ENCODE measurements at regions not wholly inside any gene's neighbourhood (a gene's known extent, or its start where the extent isn't known, plus 50 kb on each side); places are given as distances from the start of the nearest gene placed in this dataset.

DNA sequence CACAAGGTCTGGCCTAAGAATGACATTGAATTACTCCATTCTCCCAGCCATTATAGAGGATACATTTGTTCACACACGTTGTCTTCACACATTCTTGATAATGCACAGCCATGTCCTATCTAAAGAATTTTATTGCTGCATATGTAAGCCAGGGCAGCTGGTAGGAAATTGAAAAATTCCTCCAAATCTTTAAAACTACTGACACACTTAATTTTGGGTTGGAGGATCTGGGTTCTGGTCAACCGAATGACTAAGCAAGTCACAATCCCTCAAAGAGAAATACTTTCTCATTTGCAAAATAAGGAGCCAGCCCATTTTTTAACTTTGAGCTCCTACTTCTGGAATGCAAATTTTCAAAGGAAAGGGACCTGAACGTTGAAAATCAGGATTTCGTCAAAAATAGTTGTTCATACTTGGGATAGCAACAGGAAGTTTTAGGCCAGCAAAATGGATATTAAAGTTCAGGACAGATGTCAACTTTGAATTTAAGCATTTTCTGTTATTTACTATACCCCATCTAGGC lies 638.3 kb downstream of the NTRK3 start:
- intact Hi-C loops (cut with micrococcal nuclease; ENCODE audit: unreplicated experiment), result no loop called here
- H3K36me3 ChIP-seq (ENCODE audit: control insufficient read depth, insufficient read depth, low read length), result no peaks in the 10 kb centered on the region
- in situ Hi-C loops (cut with HindIII; ENCODE audit: low pct_unique_long_range_greater_than_20kb, low sequenced_read_pairs), result no loop called here
- ChIA-PET POLR2A (no interaction called here), CTCF (no interaction called here)
- BruUV-seq (replicated peaks), result no TSS peak
- H3K27me3 ChIP-seq (ENCODE audit: control insufficient read depth, insufficient read depth, low read length), result no peaks in the 10 kb centered on the region
- no peaks in the 10 kb centered on the region for H3K4me1 ChIP-seq (ENCODE audit: control insufficient read depth, insufficient read depth, low read length)
- no peak overlapping the region for H3K27ac ChIP-seq (ENCODE audit: low read length)
- 0 out of 2 replicates have a peak, but pooled peaks cover 4% of the 10 kb centered on the region for H3K9me3 ChIP-seq (ENCODE audit: control insufficient read depth, insufficient read depth, low read depth, low read length)
- TF ChIP-seq, protein P1, sequence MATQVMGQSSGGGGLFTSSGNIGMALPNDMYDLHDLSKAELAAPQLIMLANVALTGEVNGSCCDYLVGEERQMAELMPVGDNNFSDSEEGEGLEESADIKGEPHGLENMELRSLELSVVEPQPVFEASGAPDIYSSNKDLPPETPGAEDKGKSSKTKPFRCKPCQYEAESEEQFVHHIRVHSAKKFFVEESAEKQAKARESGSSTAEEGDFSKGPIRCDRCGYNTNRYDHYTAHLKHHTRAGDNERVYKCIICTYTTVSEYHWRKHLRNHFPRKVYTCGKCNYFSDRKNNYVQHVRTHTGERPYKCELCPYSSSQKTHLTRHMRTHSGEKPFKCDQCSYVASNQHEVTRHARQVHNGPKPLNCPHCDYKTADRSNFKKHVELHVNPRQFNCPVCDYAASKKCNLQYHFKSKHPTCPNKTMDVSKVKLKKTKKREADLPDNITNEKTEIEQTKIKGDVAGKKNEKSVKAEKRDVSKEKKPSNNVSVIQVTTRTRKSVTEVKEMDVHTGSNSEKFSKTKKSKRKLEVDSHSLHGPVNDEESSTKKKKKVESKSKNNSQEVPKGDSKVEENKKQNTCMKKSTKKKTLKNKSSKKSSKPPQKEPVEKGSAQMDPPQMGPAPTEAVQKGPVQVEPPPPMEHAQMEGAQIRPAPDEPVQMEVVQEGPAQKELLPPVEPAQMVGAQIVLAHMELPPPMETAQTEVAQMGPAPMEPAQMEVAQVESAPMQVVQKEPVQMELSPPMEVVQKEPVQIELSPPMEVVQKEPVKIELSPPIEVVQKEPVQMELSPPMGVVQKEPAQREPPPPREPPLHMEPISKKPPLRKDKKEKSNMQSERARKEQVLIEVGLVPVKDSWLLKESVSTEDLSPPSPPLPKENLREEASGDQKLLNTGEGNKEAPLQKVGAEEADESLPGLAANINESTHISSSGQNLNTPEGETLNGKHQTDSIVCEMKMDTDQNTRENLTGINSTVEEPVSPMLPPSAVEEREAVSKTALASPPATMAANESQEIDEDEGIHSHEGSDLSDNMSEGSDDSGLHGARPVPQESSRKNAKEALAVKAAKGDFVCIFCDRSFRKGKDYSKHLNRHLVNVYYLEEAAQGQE (IDR thresholded peaks at IDR 0.05; ENCODE audit: insufficient read depth in 1 of 2, low read depth in 2 of 2, low read length in 1 of 2), result no peak
- TF ChIP-seq, protein P2, sequence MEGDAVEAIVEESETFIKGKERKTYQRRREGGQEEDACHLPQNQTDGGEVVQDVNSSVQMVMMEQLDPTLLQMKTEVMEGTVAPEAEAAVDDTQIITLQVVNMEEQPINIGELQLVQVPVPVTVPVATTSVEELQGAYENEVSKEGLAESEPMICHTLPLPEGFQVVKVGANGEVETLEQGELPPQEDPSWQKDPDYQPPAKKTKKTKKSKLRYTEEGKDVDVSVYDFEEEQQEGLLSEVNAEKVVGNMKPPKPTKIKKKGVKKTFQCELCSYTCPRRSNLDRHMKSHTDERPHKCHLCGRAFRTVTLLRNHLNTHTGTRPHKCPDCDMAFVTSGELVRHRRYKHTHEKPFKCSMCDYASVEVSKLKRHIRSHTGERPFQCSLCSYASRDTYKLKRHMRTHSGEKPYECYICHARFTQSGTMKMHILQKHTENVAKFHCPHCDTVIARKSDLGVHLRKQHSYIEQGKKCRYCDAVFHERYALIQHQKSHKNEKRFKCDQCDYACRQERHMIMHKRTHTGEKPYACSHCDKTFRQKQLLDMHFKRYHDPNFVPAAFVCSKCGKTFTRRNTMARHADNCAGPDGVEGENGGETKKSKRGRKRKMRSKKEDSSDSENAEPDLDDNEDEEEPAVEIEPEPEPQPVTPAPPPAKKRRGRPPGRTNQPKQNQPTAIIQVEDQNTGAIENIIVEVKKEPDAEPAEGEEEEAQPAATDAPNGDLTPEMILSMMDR (IDR thresholded peaks at IDR 0.05), result no peak
- TF ChIP-seq POLR2AphosphoS5 (IDR thresholded peaks at IDR 0.05; ENCODE audit: low read depth, low read length), result no peak
- no peak for TF ChIP-seq TCF7L2 (IDR thresholded peaks at IDR 0.05; ENCODE audit: low read depth, low read length)
- no peak for TF ChIP-seq SIN3A (IDR thresholded peaks at IDR 0.05; ENCODE audit: borderline replicate concordance, insufficient read depth, low read depth, low read length)
- ATAC-seq (no peak), DNase-seq (ENCODE audit: low read depth, low spot score) (no peak)
- no peak overlapping the region for H3K4me3 ChIP-seq (ENCODE audit: low read depth in 2 of 2, low read length in 2 of 2)

DNA sequence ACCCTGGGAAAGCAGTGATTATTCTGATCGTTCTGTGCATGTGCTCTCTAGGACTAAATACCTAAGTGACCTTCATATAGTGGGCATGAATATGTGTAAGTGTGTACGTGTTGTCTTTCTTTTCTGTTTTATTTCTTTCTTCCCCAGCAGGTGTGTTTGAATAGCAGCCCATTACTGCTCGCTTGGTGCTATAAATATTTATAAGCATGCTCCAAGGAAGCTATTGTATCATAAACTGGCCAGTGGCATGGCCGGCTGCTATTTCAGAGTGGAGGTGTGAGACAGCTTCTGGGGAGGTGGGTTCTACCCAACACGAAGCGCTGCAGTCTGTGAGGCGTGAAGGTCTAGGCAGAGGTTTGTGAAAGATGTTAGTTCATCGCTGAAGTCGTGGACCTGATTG lies 641.8 kb downstream of the NTRK3 start:
- CTCF ChIA-PET, result no interaction called here
- Histone ChIP-seq H3K36me3 (ENCODE audit: control insufficient read depth, insufficient read depth, low read length) (no peaks in the 10 kb centered on the region), H3K27me3 (ENCODE audit: control insufficient read depth, insufficient read depth, low read length) (no peaks in the 10 kb centered on the region), H3K9me3 (ENCODE audit: control insufficient read depth, insufficient read depth, low read depth, low read length) (no peaks in the 10 kb centered on the region), H3K4me1 (ENCODE audit: control insufficient read depth, insufficient read depth, low read length) (no peaks in the 10 kb centered on the region), H3K27ac (ENCODE audit: low read length) (no peak overlapping the region), H3K4me3 (ENCODE audit: low read depth in 2 of 2, low read length in 2 of 2) (no peak overlapping the region)
- no peak for DNase-seq (ENCODE audit: low read depth, low spot score)
- ATAC-seq, result no peak
- in situ Hi-C loops (cut with HindIII; ENCODE audit: low pct_unique_long_range_greater_than_20kb, low sequenced_read_pairs), result no loop called here
- TF ChIP-seq POLR2AphosphoS5 (IDR thresholded peaks at IDR 0.05; ENCODE audit: low read depth, low read length) (no peak), TCF7L2 (IDR thresholded peaks at IDR 0.05; ENCODE audit: low read depth, low read length) (no peak), SIN3A (IDR thresholded peaks at IDR 0.05; ENCODE audit: borderline replicate concordance, insufficient read depth, low read depth, low read length) (no peak)
- TF ChIP-seq, protein P1 (IDR thresholded peaks at IDR 0.05; ENCODE audit: insufficient read depth in 1 of 2, low read depth in 2 of 2, low read length in 1 of 2), result no peak
- TF ChIP-seq, protein P2 (IDR thresholded peaks at IDR 0.05), result no peak
- no TSS peak for BruUV-seq (replicated peaks)
- intact Hi-C loops (cut with micrococcal nuclease; ENCODE audit: unreplicated experiment), result no loop called here
- POLR2A ChIA-PET, result no interaction called here
